H1 (cell line): ENCODE measurements at regions not wholly inside any gene's neighbourhood (a gene's known extent, or its start where the extent isn't known, plus 50 kb on each side); places are given as distances from the start of the nearest gene placed in this dataset.

Experiments used
- CTCF ChIA-PET: fragments of 300-600 bp; sonication (Branson Sonifier 250); formaldehyde crosslinking; loops from one replicate; lab custom pipeline; 2021; ENCODE audit not compliant: partially characterized antibody; lab: Charles Lee
- POLR2A ChIA-PET: fragments of 300-600 bp; sonication (Branson Sonifier 250); formaldehyde crosslinking; loops from one replicate; lab custom pipeline; 2021; ENCODE audit warnings: inconsistent platforms; ENCODE audit not compliant: partially characterized antibody; lab: Charles Lee
- DNase-seq, 2 experiments: peaks; one replicate each; pipeline versions ENCODE4 v3.0.0 to v3.0.0-alpha.2; 2010 to 2022; ENCODE audit warnings: low spot score in 2 of 2, low read depth in 1 of 2, mixed read lengths in 1 of 2
- FAIRE-seq: peaks from 2 replicates; lab custom pipeline; 2011; peaks lifted over from hg19 to GRCh38; lab: Jason Lieb, UNC
- H2AFZ ChIP-seq: 2 replicates; pipeline ENCODE4 v1.8.1; 2012; ENCODE audit warnings: low read length, inconsistent platforms
- H2AK5ac ChIP-seq: 2 replicates; pipeline ENCODE4 v1.6.1; 2013; ENCODE audit warnings: low read depth, low read length
- H2BK120ac ChIP-seq: replicated peaks from 2 replicates; pipeline ENCODE3; 2013; ENCODE audit warnings: low read depth, low read length, inconsistent platforms
- H2BK12ac ChIP-seq: 2 replicates; pipeline ENCODE4 v1.6.1; 2013; ENCODE audit warnings: low read depth, low read length
- H2BK15ac ChIP-seq: 2 replicates; pipeline ENCODE4 v1.6.1; 2013; ENCODE audit warnings: low read length
- H2BK20ac ChIP-seq: 2 replicates; pipeline ENCODE4 v1.6.1; 2013; ENCODE audit warnings: low read length
- H2BK5ac ChIP-seq: 2 replicates; pipeline ENCODE4 v1.6.1; 2013; ENCODE audit warnings: low read depth, low read length
- H3K14ac ChIP-seq: 2 replicates; pipeline ENCODE4 v1.6.1; 2013; ENCODE audit warnings: inconsistent platforms; ENCODE audit not compliant: insufficient read length
- H3K18ac ChIP-seq: 2 replicates; pipeline ENCODE4 v1.6.1; 2013; ENCODE audit warnings: low read length; ENCODE audit errors: extremely low read depth
- H3K23ac ChIP-seq: 2 replicates; pipeline ENCODE4 v1.6.1; 2013; ENCODE audit warnings: inconsistent platforms; ENCODE audit not compliant: insufficient read length
- H3K23me2 ChIP-seq: 2 replicates; pipeline ENCODE4 v1.6.1; 2013; ENCODE audit warnings: low read depth, low read length
- H3K27ac ChIP-seq: 2 replicates; pipeline ENCODE4 v1.6.1; 2011; ENCODE audit warnings: low read depth, low read length, inconsistent platforms
- H3K27me3 ChIP-seq, 4 experiments: replicated peaks in 1 of 4; 1 replicate in 1 of 4; 2 replicates in 3 of 4; pipeline versions ENCODE4 v1.6.1 to v1.8.1; 2011 to 2013; ENCODE audit warnings: low read length in 3 of 4, mild to moderate bottlenecking in 3 of 4, inconsistent platforms in 2 of 4, mixed read lengths in 2 of 4, moderate library complexity in 1 of 4; ENCODE audit not compliant: control insufficient read depth in 3 of 4, insufficient read depth in 3 of 4; ENCODE audit errors: extremely low read depth in 1 of 4
- H3K36me3 ChIP-seq, 4 experiments: 2 replicates each; pipeline versions ENCODE4 v1.6.1 to v1.8.1; 2011 to 2013; ENCODE audit warnings: mild to moderate bottlenecking in 4 of 4, low read length in 3 of 4, moderate library complexity in 2 of 4, control low read depth in 1 of 4, inconsistent platforms in 1 of 4; ENCODE audit not compliant: insufficient read depth in 4 of 4, control insufficient read depth in 2 of 4
- H3K4ac ChIP-seq: replicated peaks from 2 replicates; pipeline ENCODE3; 2013; ENCODE audit warnings: low read length, low read depth, mixed read lengths, inconsistent platforms; ENCODE audit not compliant: insufficient read length
- H3K4me1 ChIP-seq, 4 experiments: replicated peaks in 1 of 4; 1 replicate in 1 of 4; 2 replicates in 3 of 4; pipeline versions ENCODE4 v1.6.1 to v1.8.1; 2011 to 2013; ENCODE audit warnings: low read length in 3 of 4, inconsistent platforms in 2 of 4, mixed read lengths in 1 of 4; ENCODE audit not compliant: insufficient read depth in 4 of 4, control insufficient read depth in 3 of 4
- H3K4me2 ChIP-seq, 2 experiments: 2 replicates each; pipeline versions ENCODE4 v1.6.1 to v1.8.1; 2011 to 2013; ENCODE audit warnings: low read depth in 2 of 2, low read length in 2 of 2, control low read depth in 1 of 2, inconsistent platforms in 1 of 2, mild to moderate bottlenecking in 1 of 2; ENCODE audit not compliant: insufficient read depth in 1 of 2
- H3K4me3 ChIP-seq, 4 experiments: fragments of 200-600, 300-600 bp in 1 of 4; sonication (generic), shearing (Covaris generic), sonication (Bioruptor Twin) in 1 of 4; 2 replicates each; pipeline versions ENCODE4 v1.5.1 to v1.8.1; 2011 to 2016; ENCODE audit warnings: low read length in 4 of 4, low read depth in 3 of 4, control low read depth in 2 of 4, inconsistent platforms in 2 of 4, mild to moderate bottlenecking in 2 of 4, mixed read lengths in 1 of 4, moderate library complexity in 1 of 4; ENCODE audit not compliant: insufficient read depth in 2 of 4; ENCODE audit errors: extremely low read depth in 1 of 4
- H3K56ac ChIP-seq: replicated peaks from 2 replicates; pipeline ENCODE3; 2013; ENCODE audit warnings: low read depth, mild to moderate bottlenecking, mixed read lengths, low read length, inconsistent platforms; ENCODE audit not compliant: insufficient read length
- H3K79me1 ChIP-seq: 2 replicates; pipeline ENCODE4 v1.6.1; 2013; ENCODE audit warnings: low read depth, low read length, control low read depth
- H3K79me2 ChIP-seq, 2 experiments: 2 replicates each; pipeline versions ENCODE4 v1.6.1 to v1.8.1; 2012 to 2013; ENCODE audit warnings: low read length in 2 of 2, mild to moderate bottlenecking in 2 of 2, inconsistent platforms in 1 of 2; ENCODE audit not compliant: insufficient read depth in 2 of 2, control insufficient read depth in 1 of 2
- H3K9ac ChIP-seq, 4 experiments: replicated peaks in 1 of 4; 1 replicate in 1 of 4; 2 replicates in 3 of 4; pipeline versions ENCODE4 v1.6.1 to v1.8.1; 2011 to 2013; ENCODE audit warnings: low read depth in 3 of 4, low read length in 3 of 4, control low read depth in 2 of 4, mild to moderate bottlenecking in 2 of 4, moderate library complexity in 2 of 4, inconsistent platforms in 1 of 4; ENCODE audit errors: extremely low read depth in 1 of 4
- H3K9me3 ChIP-seq, 2 experiments: 2 replicates each; pipeline versions ENCODE4 v1.6.1 to v1.8.1; 2012 to 2013; ENCODE audit warnings: mild to moderate bottlenecking in 2 of 2, moderate library complexity in 2 of 2, control low read depth in 1 of 2, inconsistent platforms in 1 of 2, low read depth in 1 of 2, low read length in 1 of 2, mixed read lengths in 1 of 2; ENCODE audit not compliant: insufficient read depth in 2 of 2
- H4K20me1 ChIP-seq, 2 experiments: replicated peaks in 1 of 2; 2 replicates each; pipeline versions ENCODE3 to v1.8.1; 2011 to 2013; ENCODE audit warnings: inconsistent platforms in 2 of 2, low read length in 2 of 2, mild to moderate bottlenecking in 1 of 2; ENCODE audit not compliant: insufficient read depth in 2 of 2, control insufficient read depth in 1 of 2
- H4K5ac ChIP-seq: 2 replicates; pipeline ENCODE4 v1.6.1; 2013; ENCODE audit warnings: low read length, low read depth, mixed read lengths, inconsistent platforms; ENCODE audit not compliant: insufficient read length
- H4K8ac ChIP-seq: 2 replicates; pipeline ENCODE4 v1.8.0; 2013; ENCODE audit warnings: mild to moderate bottlenecking, moderate library complexity, low read length, inconsistent platforms; ENCODE audit not compliant: insufficient read depth; ENCODE audit errors: extremely low read depth
- H4K91ac ChIP-seq: replicated peaks from 2 replicates; pipeline ENCODE3; 2013; ENCODE audit warnings: low read length, mixed read lengths, inconsistent platforms; ENCODE audit not compliant: insufficient read length
- BRCA1 ChIP-seq: IDR thresholded peaks from 2 replicates; pipeline ENCODE4 v1.6.1; 2012; ENCODE audit warnings: low read depth, low read length, improper control_type of control experiment
- CHD1 ChIP-seq: IDR thresholded peaks from 2 replicates; pipeline ENCODE4 v1.6.1; 2012; ENCODE audit warnings: low read depth, low read length, improper control_type of control experiment
- CTCF ChIP-seq, 3 experiments: IDR thresholded peaks; 1 replicate in 2 of 3; 2 replicates in 1 of 3; pipeline versions ENCODE4 v1.5.1 to v1.6.1; 2011; ENCODE audit warnings: low read length in 3 of 3, mild to moderate bottlenecking in 3 of 3, inconsistent platforms in 2 of 3, low read depth in 1 of 3, moderate library complexity in 1 of 3; ENCODE audit not compliant: insufficient read depth in 1 of 3; ENCODE audit errors: control extremely low read depth in 1 of 3
- EZH2 ChIP-seq: fragments of 200-600 bp; sonication (generic); IDR thresholded peaks from 2 replicates; pipeline ENCODE4 v1.7.1; 2012; ENCODE audit warnings: low read depth, mild to moderate bottlenecking, moderate library complexity, low read length, inconsistent platforms; ENCODE audit not compliant: severe bottlenecking
- HDAC2 ChIP-seq, 2 experiments: fragments of 300-600 bp in 1 of 2; sonication (generic) in 1 of 2; IDR thresholded peaks; 2 replicates each; pipeline ENCODE4 v1.6.1; 2011 to 2012; ENCODE audit warnings: low read depth in 2 of 2, low read length in 2 of 2, mild to moderate bottlenecking in 2 of 2, moderate library complexity in 2 of 2, borderline replicate concordance in 1 of 2, inconsistent platforms in 1 of 2
- KDM1A ChIP-seq: fragments of 200-600, 300-600 bp; sonication (generic); IDR thresholded peaks from 2 replicates; pipeline ENCODE4 v1.7.1; 2016; ENCODE audit warnings: mild to moderate bottlenecking, low read length, borderline replicate concordance
- POU5F1 ChIP-seq: IDR thresholded peaks from 2 replicates; pipeline ENCODE4 v1.6.1; 2011; ENCODE audit warnings: low read depth, mild to moderate bottlenecking, low read length, moderate library complexity
- RNF2 ChIP-seq: fragments of 200-900, 300-1000 bp; sonication (generic); IDR thresholded peaks from 2 replicates; pipeline ENCODE4 v1.7.1; 2016; ENCODE audit warnings: borderline replicate concordance, low read depth, mild to moderate bottlenecking, antibody characterized with exemption, low read length; ENCODE audit not compliant: poor library complexity, severe bottlenecking; ENCODE audit errors: missing control alignments
- SP1 ChIP-seq: IDR thresholded peaks from 2 replicates; pipeline ENCODE4 v1.6.1; 2011; ENCODE audit warnings: low read depth, low read length
- TEAD4 ChIP-seq: IDR thresholded peaks from 2 replicates; pipeline ENCODE4 v1.6.1; 2012; ENCODE audit warnings: low read depth, low read length, inconsistent platforms, mixed read lengths
- ZNF274 ChIP-seq: IDR thresholded peaks from 2 replicates; pipeline ENCODE4 v1.7.0; 2012; ENCODE audit warnings: low read length, borderline replicate concordance; ENCODE audit errors: extremely low read depth
- WGBS, 2 experiments: shearing (Covaris generic) in 1 of 2; methylation state at CpG; one replicate each; pipeline versions ENCODE4 v1.1.6 to v1.1.7; 2013 to 2015; ENCODE audit warnings: low lambda C conversion rate in 2 of 2, mixed read lengths in 2 of 2, inconsistent platforms in 1 of 2, low coverage in 1 of 2, missing lambda C conversion rate in 1 of 2; ENCODE audit not compliant: insufficient replicate concordance in 2 of 2, insufficient coverage in 1 of 2, insufficient read length in 1 of 2; ENCODE audit errors: extremely low coverage in 1 of 2, missing lambda C conversion rate in 1 of 2; 5-methylcytosine and 5-hydroxymethylcytosine counted together

- Histone ChIP-seq H2AK5ac (no peak overlapping the region), H3K4me3 (no peak overlapping the region), H4K20me1 (no peaks in the 10 kb centered on the region), H2BK5ac (no peak overlapping the region), H3K14ac (no peak overlapping the region), H3K4ac (no peak overlapping the region), H2BK12ac (0 out of 2 replicates have a peak overlapping the region, but pooled peaks have one; percentile 51), H3K18ac (no peak overlapping the region), H2BK120ac (no peak overlapping the region), H4K91ac (peak overlapping the region; percentile 5), H3K9ac (no peak overlapping the region), H3K4me2 (peak overlapping the region in 1 of 2 experiments; percentile 38; a peak in 1 of 4 replicates), H3K27me3 (no peaks in the 10 kb centered on the region), H2BK15ac (no peak overlapping the region), H2AFZ (no peak overlapping the region), H3K23me2 (no peaks in the 10 kb centered on the region), H3K27ac (no peak overlapping the region), H3K23ac (no peak overlapping the region), H2BK20ac (no peak overlapping the region), H3K56ac (no peak overlapping the region), H3K36me3 (peaks cover 0 to 4% (median 0%) of the 10 kb centered on the region in 4 experiments; a peak in 2 of 8 replicates), H3K4me1 (peaks cover 0 to 7% (median 4%) of the 10 kb centered on the region in 4 experiments; a peak in 3 of 7 replicates), H3K79me2 (peaks cover 0 to 4% of the 10 kb centered on the region in 2 experiments; a peak in 1 of 4 replicates), H3K79me1 (no peaks in the 10 kb centered on the region; the same call in 1 of the 2 replicates), H4K8ac (no peak overlapping the region), H4K5ac (no peak overlapping the region), H3K9me3 (peaks cover 4 to 5% of the 10 kb centered on the region in 2 experiments; a peak in 3 of 4 replicates)
- FAIRE-seq = no peak
- ChIA-PET CTCF (no interaction called here), POLR2A (no interaction called here)
- 87% methylated on average over 7 of the region's 7 CpGs; no CpG with 5 or more reads in 1 of the 2 experiments for WGBS, 2 experiments
- no peak for DNase-seq
- no peak for TF ChIP-seq HDAC2 (IDR thresholded peaks at IDR 0.05; ENCODE audit: borderline replicate concordance in 1 of 2, low read depth in 2 of 2, low read length in 2 of 2)
- no peak for TF ChIP-seq TEAD4
- no peak for TF ChIP-seq POU5F1
- no peak for TF ChIP-seq ZNF274
- TF ChIP-seq KDM1A = no peak
- TF ChIP-seq CHD1 = no peak
- TF ChIP-seq BRCA1 = no peak
- TF ChIP-seq SP1 = no peak
- no peak for TF ChIP-seq EZH2
- TF ChIP-seq CTCF (IDR thresholded peaks at IDR 0.05; ENCODE audit: control extremely low read depth in 1 of 3, insufficient read depth in 1 of 3, low read depth in 1 of 3, low read length in 3 of 3) = no peak
- no peak for TF ChIP-seq RNF2
Observed at GRCh38 chr10:45558425-45558824, 114.1 kb downstream of the ZFAND4 start.
